ENCODE measurements at regions not wholly inside any gene's neighbourhood (a gene's known extent, or its start where the extent isn't known, plus 50 kb on each side); places are given as distances from the start of the nearest gene placed in this dataset.

- no peak for TF ChIP-seq ZNF549 (tag by site-specific recombination; IDR thresholded peaks at IDR 0.05)
- TF ChIP-seq, protein P1, sequence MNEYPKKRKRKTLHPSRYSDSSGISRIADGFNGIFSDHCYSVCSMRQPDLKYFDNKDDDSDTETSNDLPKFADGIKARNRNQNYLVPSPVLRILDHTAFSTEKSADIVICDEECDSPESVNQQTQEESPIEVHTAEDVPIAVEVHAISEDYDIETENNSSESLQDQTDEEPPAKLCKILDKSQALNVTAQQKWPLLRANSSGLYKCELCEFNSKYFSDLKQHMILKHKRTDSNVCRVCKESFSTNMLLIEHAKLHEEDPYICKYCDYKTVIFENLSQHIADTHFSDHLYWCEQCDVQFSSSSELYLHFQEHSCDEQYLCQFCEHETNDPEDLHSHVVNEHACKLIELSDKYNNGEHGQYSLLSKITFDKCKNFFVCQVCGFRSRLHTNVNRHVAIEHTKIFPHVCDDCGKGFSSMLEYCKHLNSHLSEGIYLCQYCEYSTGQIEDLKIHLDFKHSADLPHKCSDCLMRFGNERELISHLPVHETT (tag by site-specific recombination; IDR thresholded peaks at IDR 0.05) = 0 out of 2 replicates have a peak, but pooled peaks have one; percentile 13
- TF ChIP-seq, protein P2, sequence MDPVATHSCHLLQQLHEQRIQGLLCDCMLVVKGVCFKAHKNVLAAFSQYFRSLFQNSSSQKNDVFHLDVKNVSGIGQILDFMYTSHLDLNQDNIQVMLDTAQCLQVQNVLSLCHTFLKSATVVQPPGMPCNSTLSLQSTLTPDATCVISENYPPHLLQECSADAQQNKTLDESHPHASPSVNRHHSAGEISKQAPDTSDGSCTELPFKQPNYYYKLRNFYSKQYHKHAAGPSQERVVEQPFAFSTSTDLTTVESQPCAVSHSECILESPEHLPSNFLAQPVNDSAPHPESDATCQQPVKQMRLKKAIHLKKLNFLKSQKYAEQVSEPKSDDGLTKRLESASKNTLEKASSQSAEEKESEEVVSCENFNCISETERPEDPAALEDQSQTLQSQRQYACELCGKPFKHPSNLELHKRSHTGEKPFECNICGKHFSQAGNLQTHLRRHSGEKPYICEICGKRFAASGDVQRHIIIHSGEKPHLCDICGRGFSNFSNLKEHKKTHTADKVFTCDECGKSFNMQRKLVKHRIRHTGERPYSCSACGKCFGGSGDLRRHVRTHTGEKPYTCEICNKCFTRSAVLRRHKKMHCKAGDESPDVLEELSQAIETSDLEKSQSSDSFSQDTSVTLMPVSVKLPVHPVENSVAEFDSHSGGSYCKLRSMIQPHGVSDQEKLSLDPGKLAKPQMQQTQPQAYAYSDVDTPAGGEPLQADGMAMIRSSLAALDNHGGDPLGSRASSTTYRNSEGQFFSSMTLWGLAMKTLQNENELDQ (tag by site-specific recombination; IDR thresholded peaks at IDR 0.05; ENCODE audit: low read depth) = no peak
- TF ChIP-seq ZIC2 (tag by site-specific recombination; IDR thresholded peaks at IDR 0.05) = peak; percentile 57; the same call in 1 of the 2 replicates
- peak; percentile 40; the same call in 1 of the 2 replicates for TF ChIP-seq GLIS2 (tag by site-specific recombination; IDR thresholded peaks at IDR 0.05)
- TF ChIP-seq, protein P3, sequence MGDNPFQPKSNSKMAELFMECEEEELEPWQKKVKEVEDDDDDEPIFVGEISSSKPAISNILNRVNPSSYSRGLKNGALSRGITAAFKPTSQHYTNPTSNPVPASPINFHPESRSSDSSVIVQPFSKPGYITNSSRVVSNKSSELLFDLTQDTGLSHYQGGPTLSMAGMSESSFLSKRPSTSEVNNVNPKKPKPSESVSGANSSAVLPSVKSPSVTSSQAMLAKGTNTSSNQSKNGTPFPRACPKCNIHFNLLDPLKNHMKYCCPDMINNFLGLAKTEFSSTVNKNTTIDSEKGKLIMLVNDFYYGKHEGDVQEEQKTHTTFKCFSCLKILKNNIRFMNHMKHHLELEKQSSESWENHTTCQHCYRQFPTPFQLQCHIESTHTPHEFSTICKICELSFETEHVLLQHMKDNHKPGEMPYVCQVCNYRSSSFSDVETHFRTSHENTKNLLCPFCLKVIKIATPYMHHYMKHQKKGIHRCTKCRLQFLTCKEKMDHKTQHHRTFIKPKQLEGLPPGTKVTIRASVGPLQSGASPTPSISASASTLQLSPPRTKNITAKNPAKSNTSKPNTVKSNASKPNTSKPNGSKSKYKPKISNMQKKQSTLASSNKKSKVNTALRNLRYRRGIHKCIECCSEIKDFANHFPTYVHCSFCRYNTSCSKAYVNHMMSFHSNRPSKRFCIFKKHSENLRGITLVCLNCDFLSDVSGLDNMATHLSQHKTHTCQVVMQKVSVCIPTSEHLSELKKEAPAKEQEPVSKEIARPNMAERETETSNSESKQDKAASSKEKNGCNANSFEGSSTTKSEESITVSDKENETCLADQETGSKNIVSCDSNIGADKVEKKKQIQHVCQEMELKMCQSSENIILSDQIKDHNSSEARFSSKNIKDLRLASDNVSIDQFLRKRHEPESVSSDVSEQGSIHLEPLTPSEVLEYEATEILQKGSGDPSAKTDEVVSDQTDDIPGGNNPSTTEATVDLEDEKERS (tag by site-specific recombination; IDR thresholded peaks at IDR 0.05) = no peak
- TF ChIP-seq ZNF785 (tag by site-specific recombination; IDR thresholded peaks at IDR 0.05) = no peak
- TF ChIP-seq, protein P4, sequence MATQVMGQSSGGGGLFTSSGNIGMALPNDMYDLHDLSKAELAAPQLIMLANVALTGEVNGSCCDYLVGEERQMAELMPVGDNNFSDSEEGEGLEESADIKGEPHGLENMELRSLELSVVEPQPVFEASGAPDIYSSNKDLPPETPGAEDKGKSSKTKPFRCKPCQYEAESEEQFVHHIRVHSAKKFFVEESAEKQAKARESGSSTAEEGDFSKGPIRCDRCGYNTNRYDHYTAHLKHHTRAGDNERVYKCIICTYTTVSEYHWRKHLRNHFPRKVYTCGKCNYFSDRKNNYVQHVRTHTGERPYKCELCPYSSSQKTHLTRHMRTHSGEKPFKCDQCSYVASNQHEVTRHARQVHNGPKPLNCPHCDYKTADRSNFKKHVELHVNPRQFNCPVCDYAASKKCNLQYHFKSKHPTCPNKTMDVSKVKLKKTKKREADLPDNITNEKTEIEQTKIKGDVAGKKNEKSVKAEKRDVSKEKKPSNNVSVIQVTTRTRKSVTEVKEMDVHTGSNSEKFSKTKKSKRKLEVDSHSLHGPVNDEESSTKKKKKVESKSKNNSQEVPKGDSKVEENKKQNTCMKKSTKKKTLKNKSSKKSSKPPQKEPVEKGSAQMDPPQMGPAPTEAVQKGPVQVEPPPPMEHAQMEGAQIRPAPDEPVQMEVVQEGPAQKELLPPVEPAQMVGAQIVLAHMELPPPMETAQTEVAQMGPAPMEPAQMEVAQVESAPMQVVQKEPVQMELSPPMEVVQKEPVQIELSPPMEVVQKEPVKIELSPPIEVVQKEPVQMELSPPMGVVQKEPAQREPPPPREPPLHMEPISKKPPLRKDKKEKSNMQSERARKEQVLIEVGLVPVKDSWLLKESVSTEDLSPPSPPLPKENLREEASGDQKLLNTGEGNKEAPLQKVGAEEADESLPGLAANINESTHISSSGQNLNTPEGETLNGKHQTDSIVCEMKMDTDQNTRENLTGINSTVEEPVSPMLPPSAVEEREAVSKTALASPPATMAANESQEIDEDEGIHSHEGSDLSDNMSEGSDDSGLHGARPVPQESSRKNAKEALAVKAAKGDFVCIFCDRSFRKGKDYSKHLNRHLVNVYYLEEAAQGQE (tag by site-specific recombination; IDR thresholded peaks at IDR 0.05) = no peak
- TF ChIP-seq ZNF623 (tag by site-specific recombination; IDR thresholded peaks at IDR 0.05) = no peak
- TF ChIP-seq ZNF510 (tag by site-specific recombination; IDR thresholded peaks at IDR 0.05; ENCODE audit: insufficient replicate concordance) = no peak
- TF ChIP-seq ZNF324 (tag by site-specific recombination; IDR thresholded peaks at IDR 0.05) = peak; percentile 66; the same call in 1 of the 2 replicates
- no peak for TF ChIP-seq ZNF184 (tag by site-specific recombination; IDR thresholded peaks at IDR 0.05)
- no peak for TF ChIP-seq ZBTB20 (tag by site-specific recombination; IDR thresholded peaks at IDR 0.05)
- no peak for TF ChIP-seq PRDM1 (tag by site-specific recombination; IDR thresholded peaks at IDR 0.05)
- peak; percentile 86 for TF ChIP-seq ZNF121 (tag by site-specific recombination; IDR thresholded peaks at IDR 0.05)
- no peak for TF ChIP-seq ZNF558 (tag by site-specific recombination; IDR thresholded peaks at IDR 0.05)
- peak; percentile 100 for TF ChIP-seq SCRT2 (tag by site-specific recombination; IDR thresholded peaks at IDR 0.05)
- TF ChIP-seq GLIS1 (tag by site-specific recombination; IDR thresholded peaks at IDR 0.05) = peak; percentile 72
- TF ChIP-seq ZNF792 (tag by site-specific recombination; IDR thresholded peaks at IDR 0.05) = no peak
- TF ChIP-seq, protein P5, sequence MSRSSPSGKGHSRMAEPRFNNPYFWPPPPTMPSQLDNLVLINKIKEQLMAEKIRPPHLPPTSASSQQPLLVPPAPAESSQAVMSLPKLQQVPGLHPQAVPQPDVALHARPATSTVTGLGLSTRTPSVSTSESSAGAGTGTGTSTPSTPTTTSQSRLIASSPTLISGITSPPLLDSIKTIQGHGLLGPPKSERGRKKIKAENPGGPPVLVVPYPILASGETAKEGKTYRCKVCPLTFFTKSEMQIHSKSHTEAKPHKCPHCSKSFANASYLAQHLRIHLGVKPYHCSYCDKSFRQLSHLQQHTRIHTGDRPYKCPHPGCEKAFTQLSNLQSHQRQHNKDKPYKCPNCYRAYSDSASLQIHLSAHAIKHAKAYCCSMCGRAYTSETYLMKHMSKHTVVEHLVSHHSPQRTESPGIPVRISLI (tag by site-specific recombination; IDR thresholded peaks at IDR 0.05) = no peak
- TF ChIP-seq WT1 (tag by site-specific recombination; IDR thresholded peaks at IDR 0.05) = peak; percentile 40
- no peak for TF ChIP-seq ZNF555 (tag by site-specific recombination; conservative IDR thresholded peaks at IDR 0.05)
- TF ChIP-seq SCRT1 (tag by site-specific recombination; IDR thresholded peaks at IDR 0.05; ENCODE audit: borderline replicate concordance) = peak; percentile 95
- no peak for TF ChIP-seq ZNF391 (tag by site-specific recombination; IDR thresholded peaks at IDR 0.05; ENCODE audit: borderline replicate concordance, low read depth)
- no peak for TF ChIP-seq ATF2 (tag by site-specific recombination; IDR thresholded peaks at IDR 0.05; ENCODE audit: low read depth)
- TF ChIP-seq ZNF341 (tag by site-specific recombination; IDR thresholded peaks at IDR 0.05; ENCODE audit: low read depth) = peak; percentile 47
- peak; percentile 78; the same call in 1 of the 2 replicates for TF ChIP-seq TCF7L2 (IDR thresholded peaks at IDR 0.05; ENCODE audit: borderline replicate concordance, low read depth, low read length)
These were observed 314.2 kb downstream of the DLEU7 start (continued) for GRCh38 chr13:50529154-50529882.

Data from HEK293 (cell line).